HTR-8/SVneo (cell line): ENCODE measurements at regions not wholly inside any gene's neighbourhood (a gene's known extent, or its start where the extent isn't known, plus 50 kb on each side); places are given as distances from the start of the nearest gene placed in this dataset.

Source experiments
- DNase-seq: peaks from one replicate; pipeline ENCODE4 v3.0.0; 2011; ENCODE audit warnings: low spot score, mixed read lengths; ENCODE audit not compliant: insufficient read length
- FAIRE-seq: peaks from 2 replicates; lab custom pipeline; 2011; peaks lifted over from hg19 to GRCh38; lab: Jason Lieb, UNC

GRCh38 chr12:87847147-87847546 lies 182.1 kb downstream of the C12orf50 start:
- no peak for FAIRE-seq
- DNase-seq = no peak

- DNase-seq = no peak
- no peak for FAIRE-seq
Observed at GRCh38 chr12:87846045-87846444, 183.2 kb downstream of the C12orf50 start.

GRCh38 chr12:87841935-87842334 lies 187.3 kb downstream of the C12orf50 start:
- no peak for FAIRE-seq
- no peak for DNase-seq

DNA sequence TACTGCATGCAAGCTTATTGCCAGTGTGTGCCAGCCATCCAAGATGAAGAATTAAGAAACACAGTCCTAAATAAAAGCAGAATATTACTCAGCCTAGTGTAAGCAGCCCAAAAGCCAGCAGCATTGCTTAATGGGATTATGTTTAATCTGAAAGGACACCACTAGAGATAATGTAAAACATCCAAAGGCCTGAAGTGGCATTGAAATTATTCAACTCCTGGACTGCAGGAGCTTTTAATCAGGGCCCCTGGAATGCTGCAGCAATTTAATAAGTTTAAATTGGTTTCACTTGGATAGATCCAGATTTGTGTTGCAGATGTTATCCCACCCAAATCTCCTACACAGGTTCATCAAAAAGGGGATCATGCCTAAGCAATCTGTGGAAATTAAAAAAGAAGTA lies 193.0 kb downstream of the C12orf50 start:
- FAIRE-seq = no peak
- DNase-seq = no peak

GRCh38 chr12:87828382-87828973 lies 200.7 kb downstream of the C12orf50 start:
- FAIRE-seq (no peak), DNase-seq (no peak)

DNA sequence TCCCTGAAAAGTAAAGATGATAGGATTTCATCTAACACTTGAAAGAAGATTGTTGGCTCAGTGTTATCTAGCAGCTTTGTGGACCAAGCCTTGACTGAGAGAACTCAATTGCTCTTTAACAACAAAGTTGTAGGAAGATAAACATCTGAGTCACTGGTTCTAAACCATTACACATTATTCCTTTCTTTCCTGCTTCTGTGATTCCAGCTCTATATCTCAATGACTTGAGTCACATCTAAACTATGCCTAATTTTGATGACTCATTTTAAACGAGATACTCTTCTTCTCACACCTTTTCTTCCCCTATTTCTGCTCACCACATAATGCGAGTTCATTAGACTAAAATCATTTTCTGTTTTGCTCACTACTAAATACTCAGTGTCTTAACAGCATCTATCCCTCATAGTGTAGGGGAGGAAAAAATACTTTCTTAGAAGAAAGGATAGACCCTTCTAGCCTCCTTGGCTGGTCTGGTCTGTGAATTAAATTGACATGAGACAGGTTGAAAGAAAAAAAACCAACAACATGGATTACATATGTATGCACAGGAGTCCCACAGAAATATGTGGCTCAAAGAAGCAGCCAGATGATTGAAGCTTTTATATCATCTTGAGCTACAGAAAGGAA lies 201.4 kb downstream of the C12orf50 start:
- DNase-seq = peak; percentile 10
- FAIRE-seq = peak; percentile 23

DNA sequence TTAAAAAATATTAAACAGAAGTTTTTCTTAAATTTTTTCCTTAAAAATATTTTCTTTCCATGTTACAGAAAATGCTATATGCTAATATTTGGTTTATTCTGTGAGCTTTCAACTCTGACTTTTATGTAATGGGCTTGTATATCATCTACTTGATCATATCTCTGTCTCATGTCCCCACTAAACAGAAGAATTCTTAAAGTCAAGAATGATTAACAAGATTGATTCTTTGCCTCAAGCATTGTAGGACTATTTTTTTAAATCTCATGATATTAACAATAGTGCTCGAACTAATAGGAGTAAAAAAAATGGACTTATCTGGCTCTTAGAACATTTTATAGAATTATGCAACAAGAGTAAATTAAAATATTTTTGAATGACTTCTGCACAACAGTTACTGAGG lies 206.3 kb downstream of the C12orf50 start:
- DNase-seq = no peak
- FAIRE-seq = no peak

DNA sequence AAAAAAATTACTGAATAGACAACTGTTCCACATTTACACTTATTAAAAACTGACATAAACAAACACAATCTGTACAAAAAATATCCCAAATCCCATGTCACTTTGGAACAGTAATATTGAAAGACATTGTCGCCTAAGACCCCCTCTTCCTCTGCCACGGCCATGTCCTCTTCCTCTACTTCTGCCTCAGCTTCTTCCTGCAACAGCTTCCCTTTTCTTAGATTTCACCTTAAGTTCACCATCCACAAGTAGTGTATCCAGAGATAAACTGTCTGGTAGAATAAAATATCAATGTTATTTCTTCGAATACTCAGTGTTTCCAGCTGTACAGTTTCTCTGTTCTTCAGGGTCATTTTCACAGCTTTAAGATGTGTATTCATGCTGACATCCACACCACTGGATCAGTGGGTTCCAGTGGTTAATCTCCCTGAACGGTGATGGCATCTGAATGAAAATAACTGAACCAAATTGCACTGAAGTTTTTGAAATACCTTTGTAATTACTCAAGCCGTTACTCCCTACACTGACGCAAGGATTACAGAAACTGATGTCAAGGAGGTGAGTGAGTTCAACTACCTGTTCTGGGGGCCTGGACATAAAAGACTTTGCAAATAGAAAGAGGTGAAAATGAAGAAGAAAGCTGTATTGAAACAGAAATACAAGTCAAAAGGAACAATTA lies 208.5 kb downstream of the C12orf50 start:
- FAIRE-seq = peak; percentile 48
- DNase-seq = no peak

- no peak for FAIRE-seq
- no peak for DNase-seq
Observed at GRCh38 chr12:87818441-87818840, 210.8 kb downstream of the C12orf50 start.

DNA sequence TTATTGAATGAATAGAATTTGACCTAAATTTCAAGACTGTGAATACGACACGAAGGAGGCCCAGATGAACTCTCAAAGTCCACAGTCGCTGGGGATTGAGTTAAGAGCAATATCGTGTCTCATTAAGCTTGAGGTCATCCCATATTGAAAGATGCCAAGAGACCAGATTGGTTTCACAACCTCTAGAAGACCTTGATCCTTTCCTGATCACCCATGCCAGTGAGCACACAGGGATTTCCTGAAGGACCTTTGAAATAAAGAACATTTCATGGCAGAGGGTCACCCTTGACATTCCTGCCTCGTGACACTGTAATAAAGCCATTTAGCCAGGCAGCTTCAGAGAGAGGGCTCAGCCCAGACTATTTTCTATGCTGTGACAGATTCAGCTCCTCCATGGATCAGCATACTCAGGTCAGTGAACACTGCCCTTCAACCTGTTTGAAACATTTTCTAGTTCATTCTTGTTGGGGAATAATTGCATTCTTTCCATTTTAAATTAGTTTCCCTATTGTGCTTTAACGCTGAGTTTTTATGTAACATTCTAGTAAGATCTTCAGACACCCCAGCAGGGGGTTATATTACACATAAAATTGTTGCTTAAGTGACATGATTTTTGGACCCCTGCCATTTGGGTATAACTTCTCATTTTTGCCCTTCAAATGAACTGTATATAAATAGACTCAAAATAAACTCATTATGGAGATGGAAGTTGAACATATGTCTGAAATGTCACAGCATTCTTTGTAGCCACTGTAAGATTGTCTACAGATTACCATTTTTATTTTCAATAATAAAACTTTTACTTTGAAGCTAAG lies 213.2 kb downstream of the C12orf50 start:
- no peak for FAIRE-seq

DNA sequence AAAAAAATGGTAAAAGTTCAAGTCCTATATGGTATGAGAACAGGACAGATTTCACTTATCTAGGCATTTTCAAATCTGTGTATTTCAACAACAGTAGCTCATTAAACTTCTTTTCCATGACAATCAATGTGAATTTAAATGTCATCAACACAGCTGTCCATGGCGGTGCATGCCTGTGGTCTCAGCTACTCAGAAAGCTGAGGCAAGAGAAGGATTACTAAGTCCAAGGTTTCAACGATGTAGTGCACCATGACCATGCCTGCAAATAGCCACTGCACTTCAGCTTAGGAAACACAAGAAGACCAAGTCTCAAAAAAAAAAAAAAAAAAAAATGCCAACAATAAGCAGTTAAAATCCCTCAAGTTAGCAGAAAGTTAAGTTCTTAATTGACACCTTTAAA lies 214.6 kb downstream of the C12orf50 start:
- DNase-seq = no peak
- FAIRE-seq = no peak

More for the DNA sequence above, 213.2 kb downstream of the C12orf50 start:
- DNase-seq = no peak

GRCh38 chr12:87813476-87814234 lies 215.5 kb downstream of the C12orf50 start:
- no peak for FAIRE-seq
- no peak for DNase-seq

- FAIRE-seq (no peak), DNase-seq (no peak)
Observed at GRCh38 chr12:87812681-87813080, 216.5 kb downstream of the C12orf50 start.

DNA sequence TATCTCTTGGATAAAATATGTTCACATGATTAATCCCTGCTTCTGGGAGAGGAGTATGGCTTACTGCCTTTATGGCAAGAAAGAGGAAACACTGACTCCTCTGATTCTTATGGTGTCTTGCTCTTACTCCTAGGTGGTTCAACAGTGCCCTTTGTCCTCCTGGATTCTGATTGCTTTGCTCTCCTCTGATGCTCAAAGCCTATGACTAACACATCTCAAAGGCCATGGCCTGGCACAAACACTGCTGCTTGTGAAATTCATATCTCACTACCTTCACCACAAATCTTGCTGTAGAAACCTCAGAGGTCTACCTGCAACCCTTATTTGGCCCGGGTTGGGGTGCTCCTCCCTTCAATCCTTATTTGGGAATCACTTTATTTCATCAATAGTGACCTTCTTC lies 217.2 kb downstream of the C12orf50 start:
- DNase-seq = no peak
- no peak for FAIRE-seq

GRCh38 chr12:87809916-87810315 lies 219.3 kb downstream of the C12orf50 start:
- FAIRE-seq = no peak
- DNase-seq = no peak

- FAIRE-seq (no peak), DNase-seq (no peak)
Observed at GRCh38 chr12:87807086-87807485, 222.1 kb downstream of the C12orf50 start.

DNA sequence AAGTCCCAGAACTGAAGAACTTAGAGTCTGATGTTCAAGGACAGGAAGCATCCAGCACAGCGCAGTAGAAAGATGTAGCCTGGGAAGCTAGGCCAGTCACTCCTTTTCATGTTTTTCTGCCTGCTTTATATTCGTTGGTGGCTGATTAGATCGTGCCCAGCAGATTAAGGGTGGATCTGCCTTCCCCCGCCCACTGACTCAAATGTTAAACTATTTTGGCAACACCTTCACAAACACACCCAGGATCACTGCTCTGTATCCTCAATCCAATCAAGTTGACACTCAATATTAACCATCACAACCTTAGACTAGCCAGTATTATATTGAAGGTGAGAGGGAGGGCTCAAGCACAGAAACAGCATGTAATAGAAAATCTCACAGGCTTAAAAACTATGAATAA lies 222.9 kb downstream of the C12orf50 start:
- DNase-seq (no peak), FAIRE-seq (no peak)

- DNase-seq = no peak
Observed at GRCh38 chr12:87804386-87804785, 224.8 kb downstream of the C12orf50 start.

DNA sequence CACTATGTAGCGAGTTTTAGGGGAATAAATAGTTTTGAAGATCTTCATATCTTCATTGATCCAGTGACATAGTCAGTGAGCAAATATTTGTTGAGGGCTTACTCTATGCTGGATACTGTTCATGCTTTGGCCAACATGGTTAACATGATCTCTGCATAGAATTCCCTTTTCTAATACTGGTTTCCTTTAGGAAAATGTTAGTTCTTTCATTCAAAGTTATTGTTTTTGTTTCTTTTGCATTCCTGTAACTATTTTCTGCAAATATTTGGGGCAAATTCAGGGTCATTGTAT lies 226.5 kb downstream of the C12orf50 start:
- FAIRE-seq = no peak

More at GRCh38 chr12:87804386-87804785, 224.8 kb downstream of the C12orf50 start:
- no peak for FAIRE-seq

More for the DNA sequence above, 226.5 kb downstream of the C12orf50 start:
- no peak for DNase-seq
